HuH-7 (cell line): ENCODE measurements at regions not wholly inside any gene's neighbourhood (a gene's known extent, or its start where the extent isn't known, plus 50 kb on each side); places are given as distances from the start of the nearest gene placed in this dataset.
"Not testable (repeated sequence)": the region's sequence is repeated elsewhere in the genome, so short reads cannot be mapped to it uniquely, and the experiment has no call there.

Experiments
- DNase-seq: peaks from one replicate; pipeline ENCODE4 v3.0.0; 2011; ENCODE audit warnings: low spot score

- no peak for DNase-seq
These were observed 51.4 kb upstream of the LSM6 start for GRCh38 chr4:146124023-146124680.

- no peak for DNase-seq
These were observed 52.3 kb upstream of the LSM6 start for GRCh38 chr4:146123231-146123630.

GRCh38 chr4:146122398-146122797, 53.1 kb upstream of the LSM6 start:
- no peak for DNase-seq

GRCh38 chr4:146121757-146122156, 53.8 kb upstream of the LSM6 start:
- DNase-seq = no peak

- DNase-seq = no peak
These were observed 55.6 kb upstream of the LSM6 start for GRCh38 chr4:146119845-146120404.

- DNase-seq = no peak
These were observed 61.5 kb upstream of the LSM6 start for GRCh38 chr4:146114066-146114465.

GRCh38 chr4:146113171-146113570, 62.3 kb upstream of the LSM6 start:
- DNase-seq = no peak

GRCh38 chr4:146112389-146112788, 63.1 kb upstream of the LSM6 start:
- no peak for DNase-seq

GRCh38 chr4:146110871-146111485, 64.5 kb upstream of the LSM6 start:
- peak; percentile 30 for DNase-seq

GRCh38 chr4:146108756-146109155, 66.8 kb upstream of the LSM6 start:
- no peak for DNase-seq

- no peak for DNase-seq
These were observed 67.8 kb upstream of the LSM6 start for GRCh38 chr4:146107587-146108240.

- no peak for DNase-seq
These were observed 70.1 kb upstream of the LSM6 start for GRCh38 chr4:146105464-146105863.

GRCh38 chr4:146104541-146104940, 71.0 kb upstream of the LSM6 start:
- DNase-seq = no peak

- DNase-seq = not testable (repeated sequence)
These were observed 71.5 kb upstream of the LSM6 start for GRCh38 chr4:146104052-146104451.

- no peak for DNase-seq
These were observed 75.9 kb upstream of the LSM6 start for GRCh38 chr4:146099585-146099984.

GRCh38 chr4:146098978-146099377, 76.5 kb upstream of the LSM6 start:
- no peak for DNase-seq

GRCh38 chr4:146098397-146098796, 77.1 kb upstream of the LSM6 start:
- DNase-seq = no peak

GRCh38 chr4:146096371-146096770, 79.1 kb upstream of the LSM6 start:
- DNase-seq = no peak

GRCh38 chr4:146095860-146096259, 79.7 kb upstream of the LSM6 start:
- DNase-seq = no peak

GRCh38 chr4:146095091-146095690, 80.3 kb upstream of the LSM6 start:
- peak; percentile 18 for DNase-seq

GRCh38 chr4:146088690-146089089, 86.8 kb upstream of the LSM6 start:
- no peak for DNase-seq

GRCh38 chr4:146087856-146088255, 87.7 kb upstream of the LSM6 start:
- DNase-seq = no peak

GRCh38 chr4:146076081-146076480, 99.4 kb upstream of the LSM6 start:
- DNase-seq = no peak
